HL-60 (cell line): ENCODE measurements at regions not wholly inside any gene's neighbourhood (a gene's known extent, or its start where the extent isn't known, plus 50 kb on each side); places are given as distances from the start of the nearest gene placed in this dataset.

Experiments used
- POLR2AphosphoS5 ChIP-seq: IDR thresholded peaks from 2 replicates; pipeline ENCODE4 v1.6.1; 2012; ENCODE audit warnings: low read depth
- TF ChIP-seq, protein P1 (sequence below): IDR thresholded peaks from one replicate; pipeline ENCODE4 v1.5.1; 2011; ENCODE audit warnings: low read length, control low read depth, inconsistent platforms; ENCODE audit not compliant: insufficient read depth
- TF ChIP-seq, protein P2 (sequence below): IDR thresholded peaks from 2 replicates; pipeline ENCODE4 v1.6.1; 2012; ENCODE audit warnings: low read depth; ENCODE audit not compliant: insufficient replicate concordance

GRCh38 chr13:106118996-106119395 lies 416.5 kb downstream of the EFNB2 start:
- TF ChIP-seq, protein P1, sequence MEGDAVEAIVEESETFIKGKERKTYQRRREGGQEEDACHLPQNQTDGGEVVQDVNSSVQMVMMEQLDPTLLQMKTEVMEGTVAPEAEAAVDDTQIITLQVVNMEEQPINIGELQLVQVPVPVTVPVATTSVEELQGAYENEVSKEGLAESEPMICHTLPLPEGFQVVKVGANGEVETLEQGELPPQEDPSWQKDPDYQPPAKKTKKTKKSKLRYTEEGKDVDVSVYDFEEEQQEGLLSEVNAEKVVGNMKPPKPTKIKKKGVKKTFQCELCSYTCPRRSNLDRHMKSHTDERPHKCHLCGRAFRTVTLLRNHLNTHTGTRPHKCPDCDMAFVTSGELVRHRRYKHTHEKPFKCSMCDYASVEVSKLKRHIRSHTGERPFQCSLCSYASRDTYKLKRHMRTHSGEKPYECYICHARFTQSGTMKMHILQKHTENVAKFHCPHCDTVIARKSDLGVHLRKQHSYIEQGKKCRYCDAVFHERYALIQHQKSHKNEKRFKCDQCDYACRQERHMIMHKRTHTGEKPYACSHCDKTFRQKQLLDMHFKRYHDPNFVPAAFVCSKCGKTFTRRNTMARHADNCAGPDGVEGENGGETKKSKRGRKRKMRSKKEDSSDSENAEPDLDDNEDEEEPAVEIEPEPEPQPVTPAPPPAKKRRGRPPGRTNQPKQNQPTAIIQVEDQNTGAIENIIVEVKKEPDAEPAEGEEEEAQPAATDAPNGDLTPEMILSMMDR = no peak
- TF ChIP-seq, protein P2, sequence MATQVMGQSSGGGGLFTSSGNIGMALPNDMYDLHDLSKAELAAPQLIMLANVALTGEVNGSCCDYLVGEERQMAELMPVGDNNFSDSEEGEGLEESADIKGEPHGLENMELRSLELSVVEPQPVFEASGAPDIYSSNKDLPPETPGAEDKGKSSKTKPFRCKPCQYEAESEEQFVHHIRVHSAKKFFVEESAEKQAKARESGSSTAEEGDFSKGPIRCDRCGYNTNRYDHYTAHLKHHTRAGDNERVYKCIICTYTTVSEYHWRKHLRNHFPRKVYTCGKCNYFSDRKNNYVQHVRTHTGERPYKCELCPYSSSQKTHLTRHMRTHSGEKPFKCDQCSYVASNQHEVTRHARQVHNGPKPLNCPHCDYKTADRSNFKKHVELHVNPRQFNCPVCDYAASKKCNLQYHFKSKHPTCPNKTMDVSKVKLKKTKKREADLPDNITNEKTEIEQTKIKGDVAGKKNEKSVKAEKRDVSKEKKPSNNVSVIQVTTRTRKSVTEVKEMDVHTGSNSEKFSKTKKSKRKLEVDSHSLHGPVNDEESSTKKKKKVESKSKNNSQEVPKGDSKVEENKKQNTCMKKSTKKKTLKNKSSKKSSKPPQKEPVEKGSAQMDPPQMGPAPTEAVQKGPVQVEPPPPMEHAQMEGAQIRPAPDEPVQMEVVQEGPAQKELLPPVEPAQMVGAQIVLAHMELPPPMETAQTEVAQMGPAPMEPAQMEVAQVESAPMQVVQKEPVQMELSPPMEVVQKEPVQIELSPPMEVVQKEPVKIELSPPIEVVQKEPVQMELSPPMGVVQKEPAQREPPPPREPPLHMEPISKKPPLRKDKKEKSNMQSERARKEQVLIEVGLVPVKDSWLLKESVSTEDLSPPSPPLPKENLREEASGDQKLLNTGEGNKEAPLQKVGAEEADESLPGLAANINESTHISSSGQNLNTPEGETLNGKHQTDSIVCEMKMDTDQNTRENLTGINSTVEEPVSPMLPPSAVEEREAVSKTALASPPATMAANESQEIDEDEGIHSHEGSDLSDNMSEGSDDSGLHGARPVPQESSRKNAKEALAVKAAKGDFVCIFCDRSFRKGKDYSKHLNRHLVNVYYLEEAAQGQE = no peak
- TF ChIP-seq POLR2AphosphoS5 = no peak
